ENCODE measurements at regions not wholly inside any gene's neighbourhood (a gene's known extent, or its start where the extent isn't known, plus 50 kb on each side); places are given as distances from the start of the nearest gene placed in this dataset.

DNA sequence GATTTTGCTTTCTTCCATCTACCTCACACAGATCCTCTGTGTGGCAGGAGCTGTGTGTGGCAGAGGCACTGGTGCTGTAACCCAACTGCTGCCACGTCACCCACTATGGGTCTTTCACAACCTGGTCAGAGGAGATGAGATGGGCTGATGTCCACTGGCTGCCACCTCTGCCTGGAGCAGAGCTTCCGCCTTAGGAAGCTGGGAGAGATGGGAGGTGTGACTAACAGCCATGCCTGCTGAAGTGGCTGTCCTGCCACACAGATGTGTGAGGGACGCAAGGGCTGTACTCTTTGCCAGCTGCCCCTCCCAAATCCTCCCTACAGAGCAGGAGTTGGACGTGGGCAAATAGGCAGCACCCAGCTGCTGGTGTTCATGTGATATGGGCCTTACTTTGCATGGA lies 329.5 kb downstream of the GABRB3 start:
- no peak for DNase-seq (ENCODE audit: low read depth in 1 of 2, low spot score in 1 of 2)
- Histone ChIP-seq H3K4me1 (no peaks in the 10 kb centered on the region), H3K4me2 (no peak overlapping the region), H3K4me3 (no peak overlapping the region), H3K9me3 (no peaks in the 10 kb centered on the region), H3K27ac (no peak overlapping the region)
- ATAC-seq: no peak
- ChIA-PET POLR2A (no interaction called here), CTCF (no interaction called here)
- whole genome bisulfite sequencing (ENCODE audit: missing lambda C conversion rate): 0% methylated on average over 2 of the region's 4 CpGs
- TF ChIP-seq, protein P1, sequence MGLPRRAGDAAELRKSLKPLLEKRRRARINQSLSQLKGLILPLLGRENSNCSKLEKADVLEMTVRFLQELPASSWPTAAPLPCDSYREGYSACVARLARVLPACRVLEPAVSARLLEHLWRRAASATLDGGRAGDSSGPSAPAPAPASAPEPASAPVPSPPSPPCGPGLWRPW (IDR thresholded peaks at IDR 0.05): no peak
- no peak for TF ChIP-seq RARB (CRISPR knock-in tag; IDR thresholded peaks at IDR 0.05)
- no peak for TF ChIP-seq ZFP36 (IDR thresholded peaks at IDR 0.05; ENCODE audit: borderline replicate concordance, partially characterized antibody)
- no peak for TF ChIP-seq NR3C1 (IDR thresholded peaks at IDR 0.05)
- TF ChIP-seq CEBPB (IDR thresholded peaks at IDR 0.05): no peak
- no peak for TF ChIP-seq NPAS2 (CRISPR knock-in tag; IDR thresholded peaks at IDR 0.05; ENCODE audit: borderline replicate concordance)
- no peak for TF ChIP-seq HOXB5 (CRISPR knock-in tag; IDR thresholded peaks at IDR 0.05)
- TF ChIP-seq POLR2A (IDR thresholded peaks at IDR 0.05; ENCODE audit: low read length): no peak
- no peak for TF ChIP-seq FOSL2 (IDR thresholded peaks at IDR 0.05)
- no peak for TF ChIP-seq FOSL2 (CRISPR knock-in tag; IDR thresholded peaks at IDR 0.05)
- TF ChIP-seq HDAC2 (IDR thresholded peaks at IDR 0.05): no peak
- TF ChIP-seq RNF2 (IDR thresholded peaks at IDR 0.05; ENCODE audit: borderline replicate concordance, low read depth): no peak
- no peak for TF ChIP-seq E2F6 (IDR thresholded peaks at IDR 0.05; ENCODE audit: borderline replicate concordance, low read depth)
- TF ChIP-seq PHF8 (IDR thresholded peaks at IDR 0.05; ENCODE audit: borderline replicate concordance, low read depth): no peak
- TF ChIP-seq ZSCAN20 (CRISPR knock-in tag; IDR thresholded peaks at IDR 0.05): no peak
- TF ChIP-seq POLR2AphosphoS2 (conservative IDR thresholded peaks at IDR 0.05; ENCODE audit: low read length): no peak
- no peak for TF ChIP-seq HOXB13 (CRISPR knock-in tag; IDR thresholded peaks at IDR 0.05; ENCODE audit: low read depth)
- TF ChIP-seq GATA3 (IDR thresholded peaks at IDR 0.05; ENCODE audit: borderline replicate concordance): no peak
- no peak for TF ChIP-seq PBX3 (IDR thresholded peaks at IDR 0.05)
- TF ChIP-seq MYC (IDR thresholded peaks at IDR 0.05; ENCODE audit: borderline replicate concordance, low read length): no peak
- no peak for TF ChIP-seq MAZ (IDR thresholded peaks at IDR 0.05; ENCODE audit: borderline replicate concordance, low read depth, low read length)
- FAIRE-seq: no peak

GRCh38 chr15:26442680-26443079 lies 330.2 kb downstream of the GABRB3 start:
- Histone ChIP-seq H3K4me2 (no peak overlapping the region), H3K4me1 (no peaks in the 10 kb centered on the region), H3K9me3 (no peaks in the 10 kb centered on the region), H3K27ac (no peak overlapping the region), H3K4me3 (no peak overlapping the region)
- POLR2A ChIA-PET: no interaction called here
- ATAC-seq (no peak), FAIRE-seq (no peak), DNase-seq (ENCODE audit: low read depth in 1 of 2, low spot score in 1 of 2) (no peak)
- CTCF ChIA-PET: no interaction called here
- whole genome bisulfite sequencing (ENCODE audit: missing lambda C conversion rate): 68% methylated on average over 4 of the region's 5 CpGs
- TF ChIP-seq FOSB (CRISPR knock-in tag; IDR thresholded peaks at IDR 0.05) (no peak), ZC3H11A (IDR thresholded peaks at IDR 0.05) (no peak), PHF8 (IDR thresholded peaks at IDR 0.05; ENCODE audit: borderline replicate concordance, low read depth) (no peak), ELK1 (IDR thresholded peaks at IDR 0.05; ENCODE audit: low read depth, low read length) (no peak), RAD21 (conservative IDR thresholded peaks at IDR 0.05 in 1 of 2, IDR thresholded peaks at IDR 0.05 in 1 of 2) (no peak), RCOR1 (IDR thresholded peaks at IDR 0.05; ENCODE audit: low read depth, low read length) (no peak), EP300 (IDR thresholded peaks at IDR 0.05) (no peak), GATA3 (IDR thresholded peaks at IDR 0.05; ENCODE audit: borderline replicate concordance) (no peak), MYC (IDR thresholded peaks at IDR 0.05; ENCODE audit: borderline replicate concordance, low read length) (no peak), NFE2L2 (conservative IDR thresholded peaks at IDR 0.05; ENCODE audit: low read length) (no peak), HMGXB4 (CRISPR knock-in tag; IDR thresholded peaks at IDR 0.05; ENCODE audit: borderline replicate concordance) (no peak), MAZ (IDR thresholded peaks at IDR 0.05; ENCODE audit: borderline replicate concordance, low read depth, low read length) (no peak), SREBF2 (IDR thresholded peaks at IDR 0.05) (no peak), USF2 (IDR thresholded peaks at IDR 0.05) (no peak)
- TF ChIP-seq, protein P2, sequence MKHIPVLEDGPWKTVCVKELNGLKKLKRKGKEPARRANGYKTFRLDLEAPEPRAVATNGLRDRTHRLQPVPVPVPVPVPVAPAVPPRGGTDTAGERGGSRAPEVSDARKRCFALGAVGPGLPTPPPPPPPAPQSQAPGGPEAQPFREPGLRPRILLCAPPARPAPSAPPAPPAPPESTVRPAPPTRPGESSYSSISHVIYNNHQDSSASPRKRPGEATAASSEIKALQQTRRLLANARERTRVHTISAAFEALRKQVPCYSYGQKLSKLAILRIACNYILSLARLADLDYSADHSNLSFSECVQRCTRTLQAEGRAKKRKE (CRISPR knock-in tag; IDR thresholded peaks at IDR 0.05; ENCODE audit: low read depth): no peak
- TF ChIP-seq, protein P3, sequence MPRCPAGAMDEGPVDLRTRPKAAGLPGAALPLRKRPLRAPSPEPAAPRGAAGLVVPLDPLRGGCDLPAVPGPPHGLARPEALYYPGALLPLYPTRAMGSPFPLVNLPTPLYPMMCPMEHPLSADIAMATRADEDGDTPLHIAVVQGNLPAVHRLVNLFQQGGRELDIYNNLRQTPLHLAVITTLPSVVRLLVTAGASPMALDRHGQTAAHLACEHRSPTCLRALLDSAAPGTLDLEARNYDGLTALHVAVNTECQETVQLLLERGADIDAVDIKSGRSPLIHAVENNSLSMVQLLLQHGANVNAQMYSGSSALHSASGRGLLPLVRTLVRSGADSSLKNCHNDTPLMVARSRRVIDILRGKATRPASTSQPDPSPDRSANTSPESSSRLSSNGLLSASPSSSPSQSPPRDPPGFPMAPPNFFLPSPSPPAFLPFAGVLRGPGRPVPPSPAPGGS (IDR thresholded peaks at IDR 0.05): no peak

Data from A549 (cell line).